ENCODE measurements at regions not wholly inside any gene's neighbourhood (a gene's known extent, or its start where the extent isn't known, plus 50 kb on each side); places are given as distances from the start of the nearest gene placed in this dataset.

DNA sequence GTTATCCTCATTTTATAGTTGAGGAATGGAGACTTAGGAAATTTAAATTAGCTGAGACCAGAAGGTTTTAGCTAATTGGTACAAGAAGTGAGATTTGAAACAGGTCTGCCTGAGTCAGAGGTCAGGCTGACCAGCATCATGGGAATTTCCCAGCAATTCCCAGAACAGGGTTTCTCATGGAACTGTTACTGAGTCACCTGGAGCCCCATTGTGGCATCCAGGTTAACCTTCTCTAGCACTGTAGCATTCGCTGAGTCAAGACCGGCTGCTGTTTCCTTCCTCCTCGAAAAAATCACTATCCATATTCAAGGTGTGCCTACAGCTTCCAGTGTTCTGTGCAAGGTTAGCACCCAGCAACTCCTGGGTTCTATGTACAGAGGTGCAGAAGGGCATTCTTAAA, 238.0 kb upstream of the MAN1A1 start:
- no peak for DNase-seq (ENCODE audit: low spot score)
- Mint-ChIP-seq H3K27ac (ENCODE audit: unreplicated experiment) (no peak overlapping the region), H3K27me3 (ENCODE audit: low read depth) (peaks cover 20% of the 10 kb centered on the region), H3K4me3 (ENCODE audit: unreplicated experiment) (no peak overlapping the region), H3K9me3 (ENCODE audit: low read depth) (no peaks in the 10 kb centered on the region), H3K4me1 (ENCODE audit: low read depth) (no peaks in the 10 kb centered on the region), H3K36me3 (ENCODE audit: low read depth) (no peaks in the 10 kb centered on the region)
- TF ChIP-seq, protein P1, sequence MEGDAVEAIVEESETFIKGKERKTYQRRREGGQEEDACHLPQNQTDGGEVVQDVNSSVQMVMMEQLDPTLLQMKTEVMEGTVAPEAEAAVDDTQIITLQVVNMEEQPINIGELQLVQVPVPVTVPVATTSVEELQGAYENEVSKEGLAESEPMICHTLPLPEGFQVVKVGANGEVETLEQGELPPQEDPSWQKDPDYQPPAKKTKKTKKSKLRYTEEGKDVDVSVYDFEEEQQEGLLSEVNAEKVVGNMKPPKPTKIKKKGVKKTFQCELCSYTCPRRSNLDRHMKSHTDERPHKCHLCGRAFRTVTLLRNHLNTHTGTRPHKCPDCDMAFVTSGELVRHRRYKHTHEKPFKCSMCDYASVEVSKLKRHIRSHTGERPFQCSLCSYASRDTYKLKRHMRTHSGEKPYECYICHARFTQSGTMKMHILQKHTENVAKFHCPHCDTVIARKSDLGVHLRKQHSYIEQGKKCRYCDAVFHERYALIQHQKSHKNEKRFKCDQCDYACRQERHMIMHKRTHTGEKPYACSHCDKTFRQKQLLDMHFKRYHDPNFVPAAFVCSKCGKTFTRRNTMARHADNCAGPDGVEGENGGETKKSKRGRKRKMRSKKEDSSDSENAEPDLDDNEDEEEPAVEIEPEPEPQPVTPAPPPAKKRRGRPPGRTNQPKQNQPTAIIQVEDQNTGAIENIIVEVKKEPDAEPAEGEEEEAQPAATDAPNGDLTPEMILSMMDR (IDR thresholded peaks at IDR 0.05) = no peak

DNA sequence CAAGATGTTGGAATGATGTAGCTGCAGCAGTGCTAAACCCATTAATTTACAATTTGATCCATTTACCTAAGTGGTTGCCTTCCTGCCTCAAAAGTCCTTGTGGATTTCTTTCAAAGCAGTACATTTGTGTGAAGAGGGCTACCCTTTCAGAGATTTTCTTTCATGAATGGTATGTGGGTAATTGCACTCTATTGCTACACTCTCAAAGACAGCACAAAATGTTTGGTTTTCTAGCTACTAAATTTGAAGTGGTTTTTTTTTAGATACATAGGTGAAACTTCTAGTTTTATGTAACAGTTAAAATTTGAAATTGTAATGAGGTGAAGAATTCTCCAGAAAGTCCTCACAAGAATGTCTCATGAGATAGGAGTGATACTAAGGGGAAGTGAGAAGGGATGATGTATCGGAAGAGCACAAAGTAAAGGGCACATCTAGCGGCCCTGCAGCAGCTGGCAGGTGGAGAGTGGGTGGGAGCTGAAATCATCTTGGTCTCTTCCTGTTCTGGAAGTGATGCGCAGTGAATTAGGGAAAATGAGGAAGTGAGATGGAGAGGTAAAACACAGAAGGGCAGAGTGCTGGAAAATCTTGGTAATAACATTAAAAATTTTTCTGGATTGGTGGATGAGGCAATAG, 236.8 kb upstream of the MAN1A1 start:
- Mint-ChIP-seq H3K36me3 (ENCODE audit: low read depth) (no peaks in the 10 kb centered on the region), H3K9me3 (ENCODE audit: low read depth) (no peaks in the 10 kb centered on the region), H3K27ac (ENCODE audit: unreplicated experiment) (no peak overlapping the region), H3K27me3 (ENCODE audit: low read depth) (peaks cover 19% of the 10 kb centered on the region), H3K4me3 (ENCODE audit: unreplicated experiment) (no peak overlapping the region), H3K4me1 (ENCODE audit: low read depth) (no peaks in the 10 kb centered on the region)
- TF ChIP-seq, protein P1 (IDR thresholded peaks at IDR 0.05) = no peak
- DNase-seq (ENCODE audit: low spot score) = no peak

DNA sequence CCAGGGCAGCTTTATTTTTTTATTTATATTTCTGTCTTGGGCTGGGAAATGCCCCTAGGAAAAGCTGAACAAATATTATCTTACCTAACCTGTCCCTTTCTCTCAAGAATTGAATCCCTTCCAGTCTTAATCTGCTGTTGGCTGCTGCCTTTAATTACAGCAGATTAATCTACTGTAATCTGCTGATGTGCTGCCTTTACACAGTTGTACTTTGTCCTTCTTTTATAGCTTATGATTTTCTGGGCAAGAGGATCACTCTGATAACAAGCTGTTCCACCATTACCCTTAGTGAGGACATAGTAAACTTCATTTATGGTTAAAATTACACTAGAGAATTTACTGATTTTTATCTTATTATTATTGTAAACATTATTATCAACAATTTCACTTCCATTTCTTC, 234.5 kb upstream of the MAN1A1 start:
- Mint-ChIP-seq H3K36me3 (ENCODE audit: low read depth) (no peaks in the 10 kb centered on the region), H3K4me1 (ENCODE audit: low read depth) (no peaks in the 10 kb centered on the region), H3K27ac (ENCODE audit: unreplicated experiment) (no peak overlapping the region), H3K4me3 (ENCODE audit: unreplicated experiment) (no peak overlapping the region), H3K27me3 (ENCODE audit: low read depth) (peaks cover 11% of the 10 kb centered on the region), H3K9me3 (ENCODE audit: low read depth) (no peaks in the 10 kb centered on the region)
- TF ChIP-seq, protein P1 (IDR thresholded peaks at IDR 0.05) = no peak
- no peak for DNase-seq (ENCODE audit: low spot score)

DNA sequence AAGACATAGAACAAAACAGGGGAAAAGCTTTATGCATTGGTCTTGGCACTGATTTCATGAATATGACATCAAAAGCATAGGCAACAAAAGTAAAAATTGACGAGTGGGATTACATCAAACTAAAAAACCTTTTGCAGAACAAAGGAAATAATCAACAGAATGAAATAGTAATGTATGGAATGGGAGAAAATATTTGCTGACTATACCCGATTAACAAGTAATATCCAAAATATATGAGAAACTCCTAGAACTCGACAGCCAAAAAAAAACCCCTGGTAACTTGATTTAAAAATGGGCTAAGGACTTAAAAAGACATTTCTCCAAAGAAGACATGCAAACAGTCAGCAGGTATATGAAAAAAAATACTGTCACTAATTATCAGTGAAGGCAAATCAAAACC, 231.7 kb upstream of the MAN1A1 start:
- no peak overlapping the region for H3K4me3 Mint-ChIP-seq (ENCODE audit: unreplicated experiment)
- TF ChIP-seq, protein P1 (IDR thresholded peaks at IDR 0.05) = no peak
- peaks cover 21% of the 10 kb centered on the region for H3K9me3 Mint-ChIP-seq (ENCODE audit: low read depth)
- no peak for DNase-seq (ENCODE audit: low spot score)
- no peaks in the 10 kb centered on the region for H3K4me1 Mint-ChIP-seq (ENCODE audit: low read depth)
- no peak overlapping the region for H3K27ac Mint-ChIP-seq (ENCODE audit: unreplicated experiment)
- peaks cover 6% of the 10 kb centered on the region for H3K36me3 Mint-ChIP-seq (ENCODE audit: low read depth)
- H3K27me3 Mint-ChIP-seq (ENCODE audit: low read depth) = peaks cover 6% of the 10 kb centered on the region

DNA sequence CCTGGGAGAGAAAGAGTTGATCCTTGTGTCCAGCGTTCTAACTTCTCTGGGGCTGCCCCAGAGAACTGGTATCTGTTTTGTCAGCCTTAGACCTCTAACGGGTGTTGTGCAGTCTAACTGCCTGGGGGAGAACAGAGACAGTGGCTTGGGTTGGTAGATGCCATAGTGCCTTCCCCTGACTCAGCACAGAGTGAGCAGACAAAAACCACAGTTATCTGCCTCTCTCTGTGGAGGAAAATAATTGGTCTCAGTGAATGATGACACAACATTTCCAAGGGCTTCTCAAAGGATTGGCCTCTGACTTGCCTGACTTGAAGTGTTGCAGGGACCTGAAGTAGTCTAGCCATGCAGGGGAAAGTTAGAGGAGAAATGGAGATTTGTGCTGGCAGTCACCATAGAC, 226.2 kb upstream of the MAN1A1 start:
- TF ChIP-seq, protein P1 (IDR thresholded peaks at IDR 0.05) = no peak
- no peak overlapping the region for H3K4me3 Mint-ChIP-seq (ENCODE audit: unreplicated experiment)
- H3K27ac Mint-ChIP-seq (ENCODE audit: unreplicated experiment) = no peak overlapping the region
- peaks cover 29% of the 10 kb centered on the region for H3K9me3 Mint-ChIP-seq (ENCODE audit: low read depth)
- DNase-seq (ENCODE audit: low spot score) = no peak
- peaks cover 6% of the 10 kb centered on the region for H3K36me3 Mint-ChIP-seq (ENCODE audit: low read depth)
- H3K4me1 Mint-ChIP-seq (ENCODE audit: low read depth) = no peaks in the 10 kb centered on the region
- H3K27me3 Mint-ChIP-seq (ENCODE audit: low read depth) = peaks cover 9% of the 10 kb centered on the region

Measured in chondrocyte (in vitro differentiated cells).